ENCODE measurements at regions not wholly inside any gene's neighbourhood (a gene's known extent, or its start where the extent isn't known, plus 50 kb on each side); places are given as distances from the start of the nearest gene placed in this dataset.

DNA sequence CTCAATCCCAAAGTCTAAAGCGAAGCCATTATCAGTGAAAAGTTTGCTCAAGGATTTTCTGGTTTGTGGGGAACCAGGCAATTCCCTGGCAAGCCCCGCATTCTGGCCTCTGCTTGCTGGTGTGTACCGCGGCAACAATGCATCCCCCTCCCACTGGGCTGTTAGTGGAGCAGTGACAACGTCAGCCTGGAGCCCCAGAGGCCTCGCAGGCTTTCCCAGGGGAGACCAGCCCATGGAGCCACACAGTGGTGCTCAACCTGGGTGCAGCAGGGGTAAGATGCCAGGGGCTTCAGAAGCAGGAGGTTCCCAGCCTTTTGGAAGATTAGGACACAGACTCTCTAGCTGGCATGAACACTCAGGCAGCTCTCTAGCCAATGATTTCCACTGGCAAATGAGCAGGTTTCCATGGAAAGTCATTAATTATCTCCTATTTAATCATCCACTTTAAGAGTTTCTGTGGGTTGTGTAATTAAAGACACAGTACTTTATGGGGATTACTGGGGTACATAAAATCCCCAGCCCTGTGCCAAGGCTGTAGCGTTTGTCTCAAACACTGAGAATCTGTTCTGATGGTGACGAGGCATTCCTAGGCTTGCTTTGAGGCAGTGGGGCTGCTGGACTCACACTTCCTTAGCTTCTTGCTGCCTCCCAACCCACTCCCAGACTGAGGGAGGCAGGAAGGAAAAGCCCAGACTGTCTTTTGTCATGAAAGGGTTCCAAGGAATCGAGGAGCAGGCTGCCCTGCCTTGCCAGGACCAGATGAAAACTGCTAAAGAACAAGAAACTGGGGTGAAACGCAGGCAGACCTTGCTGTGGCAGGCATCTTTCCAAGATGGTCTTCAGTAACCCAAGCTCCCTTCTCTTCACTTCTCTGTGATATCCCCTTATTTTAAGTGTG is 411.9 kb upstream of the SHH start (continued):
- TF ChIP-seq MLXIP (CRISPR knock-in tag; IDR thresholded peaks at IDR 0.05; ENCODE audit: borderline replicate concordance) (no peak), ZNF225 (CRISPR knock-in tag; IDR thresholded peaks at IDR 0.05) (no peak)

- Histone ChIP-seq H3K9me3 (ENCODE audit: low read length) (peaks cover 4% of the 10 kb centered on the region; the same call in 1 of the 2 replicates), H2AFZ (ENCODE audit: low read length) (no peak overlapping the region), H3K4me2 (ENCODE audit: low read depth, low read length) (no peak overlapping the region), H3K4me1 (ENCODE audit: insufficient read depth, low read length) (peaks cover 13% of the 10 kb centered on the region), H3K4me3 (replicated peaks in 1 of 3; ENCODE audit: insufficient read depth in 1 of 3, low read depth in 2 of 3, low read length in 3 of 3) (no peak overlapping the region), H3K27me3 (ENCODE audit: control insufficient read depth in 1 of 2, insufficient read depth in 2 of 2, low read length in 2 of 2) (peaks cover 9 to 51% of the 10 kb centered on the region in 2 experiments; a peak in 4 of 5 replicates), H3K79me2 (ENCODE audit: insufficient read depth, low read length) (no peaks in the 10 kb centered on the region), H3K36me3 (replicated peaks in 1 of 2; ENCODE audit: control insufficient read depth in 1 of 2, insufficient read depth in 2 of 2, low read length in 2 of 2) (no peaks in the 10 kb centered on the region), H3K27ac (ENCODE audit: extremely low read length, insufficient read depth, low read length) (no peak overlapping the region), H3K9ac (ENCODE audit: insufficient read depth, low read depth, low read length) (no peak overlapping the region), H4K20me1 (ENCODE audit: insufficient read depth, low read length) (no peaks in the 10 kb centered on the region)
- FAIRE-seq: no peak
- ChIA-PET POLR2A (no interaction called here), CTCF (ENCODE audit: low intra/inter-chr PET ratio, low total read pairs) (no interaction called here)
- intact Hi-C loops (cut with micrococcal nuclease; ENCODE audit: unreplicated experiment) (no loop called here), in situ Hi-C loops (cut with HindIII; ENCODE audit: extremely low pct_ligation_motif_present, low pct_unique_long_range_greater_than_20kb) (no loop called here)
- WGBS (ENCODE audit: low lambda C conversion rate): 24% methylated on average over 7 of the region's 7 CpGs
- no peak for DNase-seq (ENCODE audit: low spot score)
- BruUV-seq (replicated peaks): no TSS peak
- ATAC-seq: no peak
- TF ChIP-seq, protein P1, sequence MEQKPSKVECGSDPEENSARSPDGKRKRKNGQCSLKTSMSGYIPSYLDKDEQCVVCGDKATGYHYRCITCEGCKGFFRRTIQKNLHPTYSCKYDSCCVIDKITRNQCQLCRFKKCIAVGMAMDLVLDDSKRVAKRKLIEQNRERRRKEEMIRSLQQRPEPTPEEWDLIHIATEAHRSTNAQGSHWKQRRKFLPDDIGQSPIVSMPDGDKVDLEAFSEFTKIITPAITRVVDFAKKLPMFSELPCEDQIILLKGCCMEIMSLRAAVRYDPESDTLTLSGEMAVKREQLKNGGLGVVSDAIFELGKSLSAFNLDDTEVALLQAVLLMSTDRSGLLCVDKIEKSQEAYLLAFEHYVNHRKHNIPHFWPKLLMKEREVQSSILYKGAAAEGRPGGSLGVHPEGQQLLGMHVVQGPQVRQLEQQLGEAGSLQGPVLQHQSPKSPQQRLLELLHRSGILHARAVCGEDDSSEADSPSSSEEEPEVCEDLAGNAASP (CRISPR knock-in tag; IDR thresholded peaks at IDR 0.05; ENCODE audit: borderline replicate concordance): no peak
- no peak for TF ChIP-seq SRSF4 (IDR thresholded peaks at IDR 0.05; ENCODE audit: low read depth, low read length, poor library complexity, severe bottlenecking)
- no peak for TF ChIP-seq SMAD1 (CRISPR knock-in tag; IDR thresholded peaks at IDR 0.05; ENCODE audit: borderline replicate concordance, low read depth)
- TF ChIP-seq GABPA (IDR thresholded peaks at IDR 0.05; ENCODE audit: low read depth, low read length): no peak
- no peak for TF ChIP-seq GABPA (CRISPR knock-in tag; IDR thresholded peaks at IDR 0.05; ENCODE audit: low read depth)
- TF ChIP-seq CSRNP1 (CRISPR knock-in tag; IDR thresholded peaks at IDR 0.05): no peak
- TF ChIP-seq ZNF672 (CRISPR knock-in tag; IDR thresholded peaks at IDR 0.05): no peak
- no peak for TF ChIP-seq NR3C1 (CRISPR knock-in tag; IDR thresholded peaks at IDR 0.05)
- TF ChIP-seq FOXA1 (IDR thresholded peaks at IDR 0.05): no peak
- no peak for TF ChIP-seq FOXA1 (CRISPR knock-in tag; IDR thresholded peaks at IDR 0.05)
- TF ChIP-seq NFYB (CRISPR knock-in tag; IDR thresholded peaks at IDR 0.05): no peak
- TF ChIP-seq ZNF547 (CRISPR knock-in tag; IDR thresholded peaks at IDR 0.05): no peak
- TF ChIP-seq, protein P2, sequence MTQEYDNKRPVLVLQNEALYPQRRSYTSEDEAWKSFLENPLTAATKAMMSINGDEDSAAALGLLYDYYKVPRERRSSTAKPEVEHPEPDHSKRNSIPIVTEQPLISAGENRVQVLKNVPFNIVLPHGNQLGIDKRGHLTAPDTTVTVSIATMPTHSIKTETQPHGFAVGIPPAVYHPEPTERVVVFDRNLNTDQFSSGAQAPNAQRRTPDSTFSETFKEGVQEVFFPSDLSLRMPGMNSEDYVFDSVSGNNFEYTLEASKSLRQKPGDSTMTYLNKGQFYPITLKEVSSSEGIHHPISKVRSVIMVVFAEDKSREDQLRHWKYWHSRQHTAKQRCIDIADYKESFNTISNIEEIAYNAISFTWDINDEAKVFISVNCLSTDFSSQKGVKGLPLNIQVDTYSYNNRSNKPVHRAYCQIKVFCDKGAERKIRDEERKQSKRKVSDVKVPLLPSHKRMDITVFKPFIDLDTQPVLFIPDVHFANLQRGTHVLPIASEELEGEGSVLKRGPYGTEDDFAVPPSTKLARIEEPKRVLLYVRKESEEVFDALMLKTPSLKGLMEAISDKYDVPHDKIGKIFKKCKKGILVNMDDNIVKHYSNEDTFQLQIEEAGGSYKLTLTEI (CRISPR knock-in tag; conservative IDR thresholded peaks at IDR 0.05): no peak
Measured at GRCh38 chr7:156222611-156223010, 410.3 kb upstream of the SHH start.

All from HepG2 (cell line).